ENCODE measurements at regions not wholly inside any gene's neighbourhood (a gene's known extent, or its start where the extent isn't known, plus 50 kb on each side); places are given as distances from the start of the nearest gene placed in this dataset.
"Not testable (repeated sequence)": the region's sequence is repeated elsewhere in the genome, so short reads cannot be mapped to it uniquely, and the experiment has no call there.

DNA sequence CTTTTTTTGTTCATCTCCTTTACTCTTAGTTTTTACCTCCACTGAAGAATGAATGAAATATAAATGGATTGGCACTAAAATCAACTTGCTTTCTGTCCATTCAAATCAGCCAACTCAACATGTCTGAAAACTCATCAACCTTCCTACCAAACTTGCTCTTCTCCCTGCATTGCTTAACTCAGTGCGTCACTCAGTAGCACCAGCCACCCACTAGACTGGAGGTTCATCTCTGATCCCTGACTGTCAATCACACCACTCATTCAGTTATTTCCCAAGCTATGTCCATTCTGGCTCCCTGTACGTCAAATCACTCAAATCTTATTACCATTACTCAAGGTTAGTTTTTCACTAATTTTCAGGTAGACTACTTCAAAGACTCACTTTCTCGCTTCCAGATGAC lies 75.2 kb upstream of the RBMS1 start:
- 94% methylated on average over 3 of the region's 3 CpGs for WGBS
- no peak for DNase-seq (ENCODE audit: low spot score in 2 of 2)
- H3K27ac ChIP-seq, result no peak overlapping the region
- no peaks in the 10 kb centered on the region for H3K27me3 ChIP-seq
- H3K36me3 ChIP-seq, result no peaks in the 10 kb centered on the region
- TF ChIP-seq, protein P1, sequence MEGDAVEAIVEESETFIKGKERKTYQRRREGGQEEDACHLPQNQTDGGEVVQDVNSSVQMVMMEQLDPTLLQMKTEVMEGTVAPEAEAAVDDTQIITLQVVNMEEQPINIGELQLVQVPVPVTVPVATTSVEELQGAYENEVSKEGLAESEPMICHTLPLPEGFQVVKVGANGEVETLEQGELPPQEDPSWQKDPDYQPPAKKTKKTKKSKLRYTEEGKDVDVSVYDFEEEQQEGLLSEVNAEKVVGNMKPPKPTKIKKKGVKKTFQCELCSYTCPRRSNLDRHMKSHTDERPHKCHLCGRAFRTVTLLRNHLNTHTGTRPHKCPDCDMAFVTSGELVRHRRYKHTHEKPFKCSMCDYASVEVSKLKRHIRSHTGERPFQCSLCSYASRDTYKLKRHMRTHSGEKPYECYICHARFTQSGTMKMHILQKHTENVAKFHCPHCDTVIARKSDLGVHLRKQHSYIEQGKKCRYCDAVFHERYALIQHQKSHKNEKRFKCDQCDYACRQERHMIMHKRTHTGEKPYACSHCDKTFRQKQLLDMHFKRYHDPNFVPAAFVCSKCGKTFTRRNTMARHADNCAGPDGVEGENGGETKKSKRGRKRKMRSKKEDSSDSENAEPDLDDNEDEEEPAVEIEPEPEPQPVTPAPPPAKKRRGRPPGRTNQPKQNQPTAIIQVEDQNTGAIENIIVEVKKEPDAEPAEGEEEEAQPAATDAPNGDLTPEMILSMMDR (IDR thresholded peaks at IDR 0.05), result no peak
- TF ChIP-seq POLR2AphosphoS5 (IDR thresholded peaks at IDR 0.05) (no peak), POLR2A (IDR thresholded peaks at IDR 0.05) (no peak), EP300 (IDR thresholded peaks at IDR 0.05) (no peak)
- H3K4me1 ChIP-seq, result peaks cover 4% of the 10 kb centered on the region
- no peaks in the 10 kb centered on the region for H3K9me3 ChIP-seq
- H3K4me3 ChIP-seq, result no peak overlapping the region

DNA sequence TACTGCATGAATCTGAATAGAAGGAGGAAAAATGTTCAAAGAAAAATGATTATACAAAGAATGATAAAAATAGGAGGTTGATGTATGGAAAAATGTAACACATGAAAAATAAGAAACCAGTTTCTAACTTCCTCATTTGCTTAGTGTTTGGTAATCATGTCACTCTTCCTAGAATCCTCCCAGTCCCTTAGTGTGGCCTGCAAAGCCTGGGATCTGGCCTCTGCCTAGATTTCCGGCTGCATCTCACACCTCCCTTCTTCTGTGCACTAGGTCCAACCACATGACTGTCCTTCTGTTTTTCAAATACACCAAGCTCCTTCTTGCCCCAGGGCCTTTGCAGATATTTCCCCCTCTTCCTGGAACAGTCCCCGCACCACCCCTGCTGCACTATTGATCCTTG lies 76.8 kb upstream of the RBMS1 start:
- peaks cover 4% of the 10 kb centered on the region for H3K4me1 ChIP-seq
- TF ChIP-seq, protein P1 (IDR thresholded peaks at IDR 0.05), result no peak
- no peak for TF ChIP-seq POLR2AphosphoS5 (IDR thresholded peaks at IDR 0.05)
- no peak for TF ChIP-seq POLR2A (IDR thresholded peaks at IDR 0.05)
- no peak for TF ChIP-seq EP300 (IDR thresholded peaks at IDR 0.05)
- no peak overlapping the region for H3K27ac ChIP-seq
- no peak for DNase-seq (ENCODE audit: low spot score in 2 of 2)
- H3K4me3 ChIP-seq, result no peak overlapping the region
- no peaks in the 10 kb centered on the region for H3K9me3 ChIP-seq
- no peaks in the 10 kb centered on the region for H3K36me3 ChIP-seq
- H3K27me3 ChIP-seq, result no peaks in the 10 kb centered on the region
- 92% methylated on average over 2 of the region's 2 CpGs for WGBS

DNA sequence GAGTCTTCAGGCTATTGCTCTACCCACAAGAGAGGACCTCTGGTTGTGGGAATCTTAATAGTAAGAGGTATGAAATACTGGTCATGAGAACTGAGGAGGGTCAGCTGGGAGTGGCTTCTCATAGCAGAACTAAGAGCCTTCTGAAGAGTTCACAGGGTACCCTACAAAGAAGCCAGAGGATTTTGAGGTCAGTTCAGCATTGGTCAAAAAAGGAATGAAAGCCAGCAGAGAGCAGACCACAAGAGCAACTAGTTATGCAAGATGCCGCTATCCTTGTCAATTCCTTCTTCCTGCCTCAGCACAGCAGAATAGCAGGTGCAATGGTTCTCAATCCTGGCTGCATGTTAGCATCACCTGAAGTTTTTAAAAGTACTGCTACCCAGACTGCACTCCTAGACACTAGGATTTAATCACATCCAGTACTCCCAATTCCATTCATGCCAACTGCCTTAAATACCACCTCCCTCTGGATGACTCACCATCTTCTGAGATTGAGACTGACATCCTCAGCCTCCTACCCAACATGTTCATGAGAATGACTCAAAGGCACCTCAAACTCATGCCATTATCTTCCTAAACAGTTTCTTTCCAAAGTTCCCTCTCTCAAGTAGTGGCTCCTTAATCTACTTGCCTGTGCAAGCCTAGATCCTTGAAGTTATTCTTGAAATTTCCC lies 81.0 kb upstream of the RBMS1 start:
- H3K27ac ChIP-seq, result no peak overlapping the region
- TF ChIP-seq EP300 (IDR thresholded peaks at IDR 0.05), result no peak
- no peak for TF ChIP-seq POLR2A (IDR thresholded peaks at IDR 0.05)
- TF ChIP-seq POLR2AphosphoS5 (IDR thresholded peaks at IDR 0.05), result no peak
- TF ChIP-seq, protein P1 (IDR thresholded peaks at IDR 0.05), result no peak
- no peak for DNase-seq (ENCODE audit: low spot score in 2 of 2)
- H3K9me3 ChIP-seq, result no peaks in the 10 kb centered on the region
- H3K4me3 ChIP-seq, result no peak overlapping the region
- H3K4me1 ChIP-seq, result peaks cover 9% of the 10 kb centered on the region
- WGBS, result 100% methylated on average over 1 of the region's 1 CpG
- no peaks in the 10 kb centered on the region for H3K36me3 ChIP-seq
- no peaks in the 10 kb centered on the region for H3K27me3 ChIP-seq

DNA sequence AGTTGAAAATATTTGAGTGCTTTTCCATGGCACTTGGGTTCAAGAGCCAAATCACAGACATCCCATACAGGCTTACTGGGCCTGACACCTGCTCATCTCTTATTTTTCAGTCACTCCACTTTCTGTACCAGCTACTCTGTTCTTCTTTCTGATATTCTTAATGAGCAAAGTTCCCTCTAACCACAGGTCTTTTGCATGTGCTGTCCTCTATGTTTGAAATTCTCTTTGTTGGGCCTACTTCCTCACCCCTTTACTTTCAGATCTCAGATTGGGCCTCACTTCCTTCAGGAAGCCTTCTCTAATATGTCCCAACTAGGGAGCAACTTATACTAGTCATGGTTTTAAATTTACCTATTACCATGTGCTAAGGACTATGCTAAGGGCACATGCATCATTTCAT lies 81.8 kb upstream of the RBMS1 start:
- Histone ChIP-seq H3K4me1 (peaks cover 9% of the 10 kb centered on the region), H3K9me3 (no peaks in the 10 kb centered on the region), H3K27me3 (no peaks in the 10 kb centered on the region), H3K4me3 (no peak overlapping the region), H3K36me3 (no peaks in the 10 kb centered on the region), H3K27ac (no peak overlapping the region)
- no peak for DNase-seq (ENCODE audit: low spot score in 2 of 2)
- TF ChIP-seq EP300 (IDR thresholded peaks at IDR 0.05), result no peak
- TF ChIP-seq, protein P1 (IDR thresholded peaks at IDR 0.05), result no peak
- TF ChIP-seq POLR2A (IDR thresholded peaks at IDR 0.05), result no peak
- TF ChIP-seq POLR2AphosphoS5 (IDR thresholded peaks at IDR 0.05), result no peak

DNA sequence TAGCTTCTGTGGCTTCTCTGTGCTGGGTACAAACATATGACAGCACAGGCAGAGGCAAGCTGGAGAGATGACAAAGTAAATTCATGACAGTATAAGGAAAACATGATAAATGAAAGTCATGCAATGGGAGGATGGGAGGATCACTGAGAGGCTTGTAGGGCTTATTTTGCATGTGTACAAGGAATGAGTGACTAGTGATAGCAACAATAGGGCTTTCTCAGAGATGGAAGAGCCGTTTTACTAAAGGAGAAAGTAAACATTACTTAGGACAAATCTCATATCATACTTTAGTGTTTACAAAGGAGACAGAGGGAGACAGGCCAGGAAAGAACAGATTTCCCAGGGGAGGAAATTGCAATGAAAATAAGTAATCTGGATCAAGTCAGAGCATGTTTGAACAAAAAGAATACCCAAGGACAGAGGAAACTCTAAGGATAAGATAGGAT lies 82.5 kb upstream of the RBMS1 start:
- H3K27me3 ChIP-seq, result no peaks in the 10 kb centered on the region
- no peak for DNase-seq (ENCODE audit: low spot score in 2 of 2)
- peaks cover 9% of the 10 kb centered on the region for H3K4me1 ChIP-seq
- no peak overlapping the region for H3K27ac ChIP-seq
- H3K9me3 ChIP-seq, result no peaks in the 10 kb centered on the region
- WGBS, result 21% methylated on average over 1 of the region's 1 CpG
- TF ChIP-seq POLR2AphosphoS5 (IDR thresholded peaks at IDR 0.05), result no peak
- no peak for TF ChIP-seq EP300 (IDR thresholded peaks at IDR 0.05)
- TF ChIP-seq, protein P1 (IDR thresholded peaks at IDR 0.05), result no peak
- TF ChIP-seq POLR2A (IDR thresholded peaks at IDR 0.05), result no peak
- no peaks in the 10 kb centered on the region for H3K36me3 ChIP-seq
- no peak overlapping the region for H3K4me3 ChIP-seq

DNA sequence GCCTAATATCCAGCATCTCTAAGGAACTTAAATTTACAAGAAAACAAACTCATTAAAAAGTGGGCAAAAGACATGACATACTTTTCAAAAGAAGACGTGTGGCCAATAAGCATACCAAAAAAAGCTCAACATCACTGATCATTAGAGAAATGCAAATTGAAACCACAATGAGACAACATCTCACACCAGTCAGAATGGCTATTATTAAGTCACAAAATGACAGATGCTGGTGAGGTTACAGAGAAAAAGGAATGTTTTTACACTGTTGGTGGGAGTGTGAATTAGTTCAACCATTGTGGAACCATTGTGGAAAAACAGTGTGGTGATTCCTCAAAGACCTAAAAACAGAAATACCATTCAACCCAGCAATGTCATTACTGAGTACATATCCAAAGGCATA lies 83.5 kb upstream of the RBMS1 start:
- H3K9me3 ChIP-seq; DNase-seq (ENCODE audit: low spot score in 2 of 2): not testable (repeated sequence)

More for the DNA sequence above, 83.5 kb upstream of the RBMS1 start:
- H3K4me3 ChIP-seq, H3K27ac ChIP-seq, H3K4me1 ChIP-seq, H3K36me3 ChIP-seq, H3K27me3 ChIP-seq: not testable (repeated sequence)
- WGBS, result 64% methylated on average over 1 of the region's 1 CpG
